GM12878 (cell line): ENCODE measurements at regions not wholly inside any gene's neighbourhood (a gene's known extent, or its start where the extent isn't known, plus 50 kb on each side); places are given as distances from the start of the nearest gene placed in this dataset.

Experiments
- HDAC2 ChIP-seq: fragments of 200-600 bp; sonication (generic); IDR thresholded peaks from 2 replicates; pipeline ENCODE4 v1.6.1; 2017
- MYC ChIP-seq: IDR thresholded peaks from 2 replicates; pipeline ENCODE4 v1.6.1; 2011; ENCODE audit warnings: mild to moderate bottlenecking, low read length, moderate library complexity, inconsistent platforms; ENCODE audit not compliant: insufficient read depth, insufficient replicate concordance, insufficient read length, severe bottlenecking
- NR2C2 ChIP-seq: IDR thresholded peaks from 2 replicates; pipeline ENCODE4 v1.6.1; 2011; ENCODE audit warnings: borderline replicate concordance, low read depth; ENCODE audit not compliant: control insufficient read depth, insufficient read length
- POLR2A ChIP-seq: IDR thresholded peaks from 2 replicates; pipeline ENCODE4 v1.6.1; 2011; ENCODE audit warnings: low read depth, mild to moderate bottlenecking, low read length
- RAD21 ChIP-seq: IDR thresholded peaks from 2 replicates; pipeline ENCODE4 v1.6.1; 2011; ENCODE audit warnings: mild to moderate bottlenecking, low read depth, low read length, moderate library complexity; ENCODE audit not compliant: insufficient read depth
- RFX5 ChIP-seq: IDR thresholded peaks from 2 replicates; pipeline ENCODE4 v1.6.1; 2011; ENCODE audit warnings: low read depth, low read length, improper control_type of control experiment
- SMAD1 ChIP-seq: fragments of 450-650 bp; IDR thresholded peaks from 2 replicates; pipeline ENCODE4 v1.6.1; 2018; ENCODE audit warnings: mild to moderate bottlenecking, low read depth; ENCODE audit not compliant: partially characterized antibody
- SUPT20H ChIP-seq: IDR thresholded peaks from 2 replicates; pipeline ENCODE4 v1.6.1; 2011; ENCODE audit warnings: low read depth, mild to moderate bottlenecking, low read length, moderate library complexity, borderline replicate concordance; ENCODE audit not compliant: control insufficient read depth
- TCF7 ChIP-seq: IDR thresholded peaks from 2 replicates; pipeline ENCODE4 v1.6.1; 2014; ENCODE audit warnings: antibody characterized with exemption, borderline replicate concordance
- TF ChIP-seq, protein P1 (sequence below): fragments of 450-650 bp; IDR thresholded peaks from 2 replicates; pipeline ENCODE4 v1.6.1; 2017; ENCODE audit warnings: borderline replicate concordance
- TF ChIP-seq, protein P2 (sequence below): IDR thresholded peaks from 2 replicates; pipeline ENCODE4 v1.6.1; 2012; ENCODE audit warnings: low read depth, low read length, improper control_type of control experiment
- TF ChIP-seq, protein P3 (sequence below), 3 experiments: IDR thresholded peaks in 2 of 3; conservative IDR thresholded peaks in 1 of 3; 2 replicates each; pipeline ENCODE4 v1.5.1; 2011; ENCODE audit warnings: low read depth in 3 of 3, low read length in 3 of 3, mild to moderate bottlenecking in 3 of 3, control low read depth in 2 of 3, moderate library complexity in 2 of 3, inconsistent platforms in 1 of 3, mixed read lengths in 1 of 3; ENCODE audit not compliant: control insufficient read depth in 2 of 3, insufficient read depth in 1 of 3; ENCODE audit errors: extremely low read depth in 1 of 3

DNA sequence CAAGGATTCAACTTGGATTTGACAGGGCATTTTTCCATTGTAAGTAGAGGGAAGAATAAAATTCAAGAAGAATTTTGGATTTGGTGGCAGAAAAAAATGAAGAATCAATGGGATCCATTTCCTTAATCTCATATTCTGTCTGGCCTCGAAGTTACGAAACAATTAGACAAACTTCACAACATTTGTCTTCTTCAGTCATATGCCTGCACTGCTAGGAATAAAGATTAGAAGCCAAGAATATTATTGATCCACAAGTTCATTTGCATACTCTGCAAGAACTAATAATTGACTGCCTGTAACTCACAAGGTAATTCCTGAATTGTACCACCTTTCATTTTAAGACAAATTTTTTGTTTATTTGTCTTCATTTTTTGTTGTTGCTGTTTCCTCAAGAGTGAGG, 486.2 kb downstream of the HAO1 start:
- no peak for TF ChIP-seq RAD21
- TF ChIP-seq HDAC2: no peak
- TF ChIP-seq POLR2A: no peak
- TF ChIP-seq TCF7: no peak
- TF ChIP-seq, protein P1, sequence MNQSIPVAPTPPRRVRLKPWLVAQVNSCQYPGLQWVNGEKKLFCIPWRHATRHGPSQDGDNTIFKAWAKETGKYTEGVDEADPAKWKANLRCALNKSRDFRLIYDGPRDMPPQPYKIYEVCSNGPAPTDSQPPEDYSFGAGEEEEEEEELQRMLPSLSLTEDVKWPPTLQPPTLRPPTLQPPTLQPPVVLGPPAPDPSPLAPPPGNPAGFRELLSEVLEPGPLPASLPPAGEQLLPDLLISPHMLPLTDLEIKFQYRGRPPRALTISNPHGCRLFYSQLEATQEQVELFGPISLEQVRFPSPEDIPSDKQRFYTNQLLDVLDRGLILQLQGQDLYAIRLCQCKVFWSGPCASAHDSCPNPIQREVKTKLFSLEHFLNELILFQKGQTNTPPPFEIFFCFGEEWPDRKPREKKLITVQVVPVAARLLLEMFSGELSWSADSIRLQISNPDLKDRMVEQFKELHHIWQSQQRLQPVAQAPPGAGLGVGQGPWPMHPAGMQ: no peak
- no peak for TF ChIP-seq RFX5
- TF ChIP-seq MYC: no peak
- TF ChIP-seq, protein P2, sequence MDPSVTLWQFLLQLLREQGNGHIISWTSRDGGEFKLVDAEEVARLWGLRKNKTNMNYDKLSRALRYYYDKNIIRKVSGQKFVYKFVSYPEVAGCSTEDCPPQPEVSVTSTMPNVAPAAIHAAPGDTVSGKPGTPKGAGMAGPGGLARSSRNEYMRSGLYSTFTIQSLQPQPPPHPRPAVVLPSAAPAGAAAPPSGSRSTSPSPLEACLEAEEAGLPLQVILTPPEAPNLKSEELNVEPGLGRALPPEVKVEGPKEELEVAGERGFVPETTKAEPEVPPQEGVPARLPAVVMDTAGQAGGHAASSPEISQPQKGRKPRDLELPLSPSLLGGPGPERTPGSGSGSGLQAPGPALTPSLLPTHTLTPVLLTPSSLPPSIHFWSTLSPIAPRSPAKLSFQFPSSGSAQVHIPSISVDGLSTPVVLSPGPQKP: no peak
- no peak for TF ChIP-seq NR2C2
- TF ChIP-seq SUPT20H: no peak
- no peak for TF ChIP-seq SMAD1
- TF ChIP-seq, protein P3, sequence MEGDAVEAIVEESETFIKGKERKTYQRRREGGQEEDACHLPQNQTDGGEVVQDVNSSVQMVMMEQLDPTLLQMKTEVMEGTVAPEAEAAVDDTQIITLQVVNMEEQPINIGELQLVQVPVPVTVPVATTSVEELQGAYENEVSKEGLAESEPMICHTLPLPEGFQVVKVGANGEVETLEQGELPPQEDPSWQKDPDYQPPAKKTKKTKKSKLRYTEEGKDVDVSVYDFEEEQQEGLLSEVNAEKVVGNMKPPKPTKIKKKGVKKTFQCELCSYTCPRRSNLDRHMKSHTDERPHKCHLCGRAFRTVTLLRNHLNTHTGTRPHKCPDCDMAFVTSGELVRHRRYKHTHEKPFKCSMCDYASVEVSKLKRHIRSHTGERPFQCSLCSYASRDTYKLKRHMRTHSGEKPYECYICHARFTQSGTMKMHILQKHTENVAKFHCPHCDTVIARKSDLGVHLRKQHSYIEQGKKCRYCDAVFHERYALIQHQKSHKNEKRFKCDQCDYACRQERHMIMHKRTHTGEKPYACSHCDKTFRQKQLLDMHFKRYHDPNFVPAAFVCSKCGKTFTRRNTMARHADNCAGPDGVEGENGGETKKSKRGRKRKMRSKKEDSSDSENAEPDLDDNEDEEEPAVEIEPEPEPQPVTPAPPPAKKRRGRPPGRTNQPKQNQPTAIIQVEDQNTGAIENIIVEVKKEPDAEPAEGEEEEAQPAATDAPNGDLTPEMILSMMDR (IDR thresholded peaks at IDR 0.05 in 2 of 3, conservative IDR thresholded peaks at IDR 0.05 in 1 of 3; ENCODE audit: control insufficient read depth in 2 of 3, extremely low read depth in 1 of 3, insufficient read depth in 1 of 3, low read depth in 3 of 3, low read length in 3 of 3): no peak
